NT2/D1 (cell line): ENCODE measurements at regions not wholly inside any gene's neighbourhood (a gene's known extent, or its start where the extent isn't known, plus 50 kb on each side); places are given as distances from the start of the nearest gene placed in this dataset.
"Not testable (repeated sequence)": the region's sequence is repeated elsewhere in the genome, so short reads cannot be mapped to it uniquely, and the experiment has no call there.

Experiments
- DNase-seq: peaks from one replicate; pipeline ENCODE4 v3.0.0-alpha.2; 2011; ENCODE audit warnings: low read depth, low spot score
- H3K27me3 ChIP-seq: 2 replicates; pipeline ENCODE4 v1.6.0; 2011; ENCODE audit warnings: mild to moderate bottlenecking; ENCODE audit not compliant: insufficient read length, insufficient read depth
- H3K36me3 ChIP-seq: 2 replicates; pipeline ENCODE4 v1.6.1; 2011; ENCODE audit warnings: mild to moderate bottlenecking, low read length, mixed read lengths; ENCODE audit not compliant: insufficient read depth, insufficient read length
- H3K4me1 ChIP-seq: 2 replicates; pipeline ENCODE4 v1.5.1; 2011; ENCODE audit not compliant: insufficient read depth, insufficient read length
- H3K4me3 ChIP-seq: 2 replicates; pipeline ENCODE4 v1.5.1; 2011; ENCODE audit warnings: low read depth; ENCODE audit not compliant: insufficient read length
- H3K9ac ChIP-seq: 2 replicates; pipeline ENCODE4 v1.6.0; 2011; ENCODE audit warnings: low read depth; ENCODE audit not compliant: insufficient read length
- H3K9me3 ChIP-seq: 2 replicates; pipeline ENCODE4 v1.5.1; 2011; ENCODE audit warnings: mild to moderate bottlenecking, low read length; ENCODE audit not compliant: insufficient read depth
- SUZ12 ChIP-seq: IDR thresholded peaks from 2 replicates; pipeline ENCODE4 v1.6.1; 2011; ENCODE audit not compliant: insufficient read length, insufficient read depth; ENCODE audit errors: extremely low read depth
- YY1 ChIP-seq: IDR thresholded peaks from 2 replicates; pipeline ENCODE4 v1.6.1; 2011; ENCODE audit not compliant: insufficient read length, insufficient read depth
- ZNF274 ChIP-seq: IDR thresholded peaks from 2 replicates; pipeline ENCODE4 v1.6.1; 2011; ENCODE audit warnings: mild to moderate bottlenecking, low read depth, low read length

- TF ChIP-seq SUZ12 (no peak), YY1 (no peak), ZNF274 (no peak)
- Histone ChIP-seq H3K9ac (no peak overlapping the region), H3K9me3 (no peaks in the 10 kb centered on the region), H3K36me3 (no peaks in the 10 kb centered on the region), H3K4me1 (no peaks in the 10 kb centered on the region), H3K27me3 (no peaks in the 10 kb centered on the region), H3K4me3 (no peak overlapping the region)
- no peak for DNase-seq
Observed at GRCh38 chr21:24445517-24445916, 1161.8 kb downstream of the MRPL39 start.

- no peaks in the 10 kb centered on the region for H3K9me3 ChIP-seq
- no peak for TF ChIP-seq SUZ12
- no peak for TF ChIP-seq YY1
- no peak for TF ChIP-seq ZNF274
- no peaks in the 10 kb centered on the region for H3K36me3 ChIP-seq
- no peaks in the 10 kb centered on the region for H3K27me3 ChIP-seq
- H3K9ac ChIP-seq: no peak overlapping the region
- no peak overlapping the region for H3K4me3 ChIP-seq
- DNase-seq: no peak
- H3K4me1 ChIP-seq: no peaks in the 10 kb centered on the region
Observed at GRCh38 chr21:24444736-24445135, 1162.5 kb downstream of the MRPL39 start.

GRCh38 chr21:24436236-24436635, 1171.0 kb downstream of the MRPL39 start:
- Histone ChIP-seq H3K9me3 (no peaks in the 10 kb centered on the region; the same call in 1 of the 2 replicates), H3K4me1 (no peaks in the 10 kb centered on the region), H3K4me3 (no peak overlapping the region), H3K36me3 (no peaks in the 10 kb centered on the region), H3K27me3 (no peaks in the 10 kb centered on the region), H3K9ac (no peak overlapping the region)
- TF ChIP-seq SUZ12 (no peak), ZNF274 (no peak), YY1 (no peak)
- no peak for DNase-seq

- DNase-seq: no peak
- no peak overlapping the region for H3K4me3 ChIP-seq
Observed at GRCh38 chr21:24428591-24429199, 1178.6 kb downstream of the MRPL39 start.

GRCh38 chr21:24424776-24425175, 1182.5 kb downstream of the MRPL39 start:
- no peak overlapping the region for H3K9ac ChIP-seq
- H3K36me3 ChIP-seq: no peaks in the 10 kb centered on the region
- no peak for DNase-seq
- TF ChIP-seq SUZ12 (no peak), YY1 (no peak)
- peaks cover 4% of the 10 kb centered on the region for H3K4me1 ChIP-seq
- H3K9me3 ChIP-seq: no peaks in the 10 kb centered on the region
- no peaks in the 10 kb centered on the region for H3K27me3 ChIP-seq
- H3K4me3 ChIP-seq: no peak overlapping the region

More at GRCh38 chr21:24428591-24429199, 1178.6 kb downstream of the MRPL39 start:
- peaks cover 3% of the 10 kb centered on the region for H3K4me1 ChIP-seq
- H3K9me3 ChIP-seq: no peaks in the 10 kb centered on the region
- TF ChIP-seq ZNF274 (no peak), YY1 (no peak), SUZ12 (no peak)
- H3K27me3 ChIP-seq: no peaks in the 10 kb centered on the region
- no peaks in the 10 kb centered on the region for H3K36me3 ChIP-seq
- no peak overlapping the region for H3K9ac ChIP-seq

GRCh38 chr21:24423546-24423945, 1183.7 kb downstream of the MRPL39 start:
- no peak for DNase-seq
- Histone ChIP-seq H3K9ac (no peak overlapping the region), H3K4me3 (no peak overlapping the region), H3K27me3 (no peaks in the 10 kb centered on the region), H3K4me1 (peaks cover 4% of the 10 kb centered on the region), H3K36me3 (no peaks in the 10 kb centered on the region), H3K9me3 (no peaks in the 10 kb centered on the region)
- no peak for TF ChIP-seq SUZ12
- no peak for TF ChIP-seq YY1
- TF ChIP-seq ZNF274: no peak

GRCh38 chr21:24420689-24421088, 1186.6 kb downstream of the MRPL39 start:
- Histone ChIP-seq H3K36me3 (no peaks in the 10 kb centered on the region), H3K4me1 (peaks cover 4% of the 10 kb centered on the region), H3K9me3 (no peaks in the 10 kb centered on the region), H3K27me3 (no peaks in the 10 kb centered on the region), H3K4me3 (no peak overlapping the region), H3K9ac (no peak overlapping the region)
- no peak for TF ChIP-seq SUZ12
- no peak for DNase-seq

GRCh38 chr21:24419641-24420040, 1187.6 kb downstream of the MRPL39 start:
- H3K27me3 ChIP-seq, H3K4me1 ChIP-seq, H3K9me3 ChIP-seq, DNase-seq, H3K9ac ChIP-seq, H3K36me3 ChIP-seq, H3K4me3 ChIP-seq: not testable (repeated sequence)
